Cardiac septum (tissue), 1 donor: ENCODE measurements at regions not wholly inside any gene's neighbourhood (a gene's known extent, or its start where the extent isn't known, plus 50 kb on each side); places are given as distances from the start of the nearest gene placed in this dataset.
"Not testable (repeated sequence)": the region's sequence is repeated elsewhere in the genome, so short reads cannot be mapped to it uniquely, and the experiment has no call there.

Experiments used
- DNase-seq: peaks from one replicate; pipeline ENCODE4 v3.0.0-alpha.2; 2020; ENCODE audit warnings: low spot score
- intact Hi-C: fragments of 100-400 bp; cut with DNase I; formaldehyde crosslinking; loops from one replicate; pipeline ENCODE4 v1.14.0; 2022
- donor health status: DM: no; HTN: no; CAD: no.

GRCh38 chr1:229012823-229013222, 258.1 kb upstream of the RAB4A start:
- DNase-seq: no peak
- intact Hi-C loops: no loop called here

- no peak for DNase-seq
- intact Hi-C loops: no loop called here
These were observed 256.9 kb upstream of the RAB4A start for GRCh38 chr1:229013981-229014380.

DNA sequence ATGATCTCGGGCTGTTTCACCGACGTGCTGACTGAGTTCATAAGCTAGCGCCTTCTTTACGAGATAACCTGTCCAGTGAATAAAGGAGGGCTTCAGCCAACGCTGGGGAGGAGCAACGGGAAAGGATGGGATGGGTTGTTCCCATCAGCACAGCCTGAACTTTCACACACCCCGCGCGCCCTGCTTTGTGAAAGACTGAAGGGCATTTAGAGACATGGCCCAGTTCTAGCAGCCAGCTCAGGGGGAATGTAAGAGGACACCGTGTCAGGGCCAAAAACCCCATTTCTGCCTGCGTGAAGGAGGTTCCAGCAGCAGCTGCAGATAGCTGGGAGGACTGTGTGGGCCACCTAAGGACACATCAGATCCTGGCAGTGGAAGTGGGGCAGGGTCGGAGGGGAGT, 255.1 kb upstream of the RAB4A start:
- intact Hi-C loops: no loop called here
- no peak for DNase-seq

DNA sequence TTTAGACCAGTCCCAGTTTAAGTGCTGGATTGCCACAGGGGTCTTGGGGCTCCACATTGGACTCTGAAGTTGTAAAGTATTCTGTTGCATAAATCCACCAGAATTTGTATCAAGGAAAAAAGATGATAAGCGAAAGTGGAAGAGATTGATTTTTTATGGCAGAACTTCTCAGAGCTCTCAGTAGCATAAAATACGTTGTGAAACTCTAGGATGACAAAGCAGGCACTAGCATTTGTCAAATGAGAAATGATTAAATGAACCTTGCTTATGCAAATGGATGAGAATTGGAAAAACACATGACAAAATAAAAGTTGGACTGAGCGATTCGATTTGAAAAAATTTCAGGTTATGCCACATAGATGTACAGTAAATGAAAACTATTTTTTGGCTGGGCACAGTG, 253.8 kb upstream of the RAB4A start:
- intact Hi-C loops: no loop called here
- DNase-seq: no peak

GRCh38 chr1:229018674-229019295, 252.1 kb upstream of the RAB4A start:
- intact Hi-C loops: no loop called here
- DNase-seq: no peak

DNA sequence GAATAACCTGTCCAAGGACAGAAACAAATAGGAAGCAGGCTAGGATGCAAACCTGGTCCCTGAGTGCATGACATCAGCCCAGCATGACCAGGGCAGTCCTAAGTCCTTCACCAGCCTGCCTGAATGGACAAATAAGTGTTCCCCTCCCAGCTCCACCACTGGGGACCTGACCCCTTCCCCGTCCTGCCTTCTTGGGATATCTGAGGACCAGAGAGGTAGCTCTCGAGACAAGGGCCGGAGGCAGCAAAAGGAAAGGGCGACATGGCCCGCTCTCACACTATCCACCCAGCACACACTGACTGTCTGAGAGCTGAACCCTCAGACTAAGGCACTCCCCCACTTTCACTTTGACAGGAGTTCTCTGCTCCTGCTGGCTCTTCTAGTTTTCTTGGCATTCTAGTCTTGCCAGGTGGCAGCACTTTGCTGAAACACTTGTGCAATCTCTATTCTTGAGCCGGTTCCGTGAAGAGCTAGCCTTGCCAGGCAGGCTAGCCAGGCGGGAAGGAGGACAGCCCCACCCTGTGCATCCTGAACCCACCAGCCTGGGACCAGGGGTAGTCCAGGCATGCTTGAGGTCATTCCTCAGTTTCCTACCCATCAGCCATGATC, 251.1 kb upstream of the RAB4A start:
- DNase-seq: no peak
- intact Hi-C loops: no loop called here

GRCh38 chr1:229021034-229021433, 249.9 kb upstream of the RAB4A start:
- DNase-seq, intact Hi-C loops: not testable (repeated sequence)

DNA sequence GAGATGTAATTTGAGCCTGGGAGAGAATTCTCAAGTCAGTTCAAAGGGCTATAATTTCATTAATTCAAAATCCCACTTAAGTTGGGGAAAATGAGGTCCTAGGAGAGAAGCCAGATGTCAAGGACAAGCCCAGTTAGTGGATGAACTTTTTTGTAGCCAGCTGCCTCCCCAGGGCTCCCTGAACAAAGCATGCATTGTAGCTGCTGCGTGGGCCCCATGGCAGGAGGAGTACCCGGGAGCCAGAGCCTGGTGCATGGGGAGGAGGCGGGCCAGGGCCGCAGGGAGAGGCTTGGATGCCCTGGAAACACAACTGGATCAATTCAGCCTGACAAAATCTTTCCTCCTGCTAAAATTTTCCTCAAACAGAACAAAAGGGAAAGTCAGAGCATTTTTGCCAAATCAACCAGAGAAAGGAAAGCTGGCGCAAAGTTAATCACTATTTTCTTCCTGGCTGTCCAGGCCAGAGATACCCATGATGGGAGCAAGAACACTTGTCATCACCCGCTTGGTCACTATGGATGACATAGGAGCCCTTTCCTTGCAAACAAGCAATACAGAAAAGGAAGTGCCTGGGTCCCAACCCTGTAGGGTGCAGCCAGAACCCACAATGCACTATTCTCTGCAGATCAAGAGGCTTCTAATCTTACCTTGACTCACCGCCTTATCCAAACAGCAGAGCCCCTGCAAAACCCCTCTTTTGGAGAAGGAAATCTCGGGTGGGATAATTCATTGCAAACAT, 248.1 kb upstream of the RAB4A start:
- DNase-seq: no peak
- intact Hi-C loops: no loop called here

- intact Hi-C loops: no loop called here
These were observed 247.1 kb upstream of the RAB4A start for GRCh38 chr1:229023651-229024300.

DNA sequence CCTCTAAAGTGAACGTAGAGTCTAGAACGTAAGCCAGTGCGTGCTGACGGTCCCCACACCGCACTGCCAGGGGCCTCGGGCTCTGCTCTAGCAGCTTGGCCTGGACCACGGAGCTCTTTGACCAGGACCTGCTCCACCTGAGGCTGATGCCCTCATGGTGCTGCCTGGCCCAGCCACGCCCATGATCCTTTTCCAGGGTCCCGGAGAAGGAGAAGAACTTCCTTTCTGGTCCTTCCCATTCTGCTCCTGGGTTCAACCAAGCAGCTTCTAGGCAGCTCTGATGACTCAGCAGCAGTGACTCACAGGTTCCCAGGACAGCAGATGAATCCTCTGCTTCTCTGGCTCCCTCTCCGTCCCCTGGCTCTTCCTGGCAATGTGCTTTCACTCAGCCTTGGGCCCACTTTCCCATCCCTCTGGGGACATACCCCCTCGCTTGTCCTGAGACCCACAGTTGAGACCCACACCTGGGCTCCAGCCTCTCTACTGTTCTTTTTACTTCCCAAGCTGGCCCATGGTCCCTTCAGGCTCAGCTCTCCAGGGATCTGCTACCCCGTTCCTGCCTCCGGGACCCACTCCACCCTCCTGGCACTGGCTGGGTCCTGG, 246.3 kb upstream of the RAB4A start:
- DNase-seq: peak; percentile 91
- intact Hi-C loops: no loop called here

More at GRCh38 chr1:229023651-229024300, 247.1 kb upstream of the RAB4A start:
- no peak for DNase-seq

DNA sequence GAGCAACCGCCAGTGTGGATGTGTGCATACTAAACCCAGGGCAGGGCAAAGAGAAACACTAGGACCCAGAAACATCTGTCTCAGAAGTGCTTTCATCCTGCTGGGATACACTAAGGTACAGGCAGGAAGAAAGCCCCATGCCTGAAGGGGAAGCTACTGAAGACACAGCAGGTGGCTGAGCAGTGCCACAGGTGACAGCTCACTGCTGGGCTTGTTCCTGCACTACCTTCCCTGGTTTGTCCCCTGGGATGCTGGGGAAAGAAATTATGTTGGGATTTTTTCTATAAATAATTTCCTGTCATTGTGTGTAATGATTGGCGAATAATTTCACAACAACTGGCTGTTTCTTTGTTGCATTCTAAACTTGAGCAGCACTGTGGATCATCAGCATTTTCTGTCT, 245.3 kb upstream of the RAB4A start:
- DNase-seq: no peak
- intact Hi-C loops: no loop called here

GRCh38 chr1:229027158-229027557, 243.8 kb upstream of the RAB4A start:
- no peak for DNase-seq
- intact Hi-C loops: no loop called here

GRCh38 chr1:229027622-229028182, 243.2 kb upstream of the RAB4A start:
- DNase-seq: no peak
- intact Hi-C loops: no loop called here

DNA sequence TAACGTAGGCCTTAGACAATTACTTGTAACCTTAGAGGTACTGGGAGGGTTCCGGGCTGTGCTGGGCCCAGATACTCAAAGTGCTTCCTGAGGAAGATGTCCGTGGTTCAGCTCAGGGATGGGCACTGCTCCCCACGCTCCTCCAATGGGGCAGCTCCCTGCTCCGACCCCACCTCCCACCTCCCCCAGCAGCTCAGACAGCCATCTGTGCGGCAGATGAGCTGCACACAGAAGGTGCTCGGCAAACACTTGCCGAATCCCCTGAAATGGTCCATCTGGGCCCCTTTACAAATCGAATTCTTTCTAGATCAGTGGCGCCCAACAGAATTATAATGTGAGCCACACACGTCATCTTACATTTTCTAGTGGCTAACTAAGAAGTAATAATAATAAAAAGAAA, 242.4 kb upstream of the RAB4A start:
- no peak for DNase-seq
- intact Hi-C loops: no loop called here

- DNase-seq: no peak
- intact Hi-C loops: no loop called here
These were observed 241.7 kb upstream of the RAB4A start for GRCh38 chr1:229028987-229029878.

DNA sequence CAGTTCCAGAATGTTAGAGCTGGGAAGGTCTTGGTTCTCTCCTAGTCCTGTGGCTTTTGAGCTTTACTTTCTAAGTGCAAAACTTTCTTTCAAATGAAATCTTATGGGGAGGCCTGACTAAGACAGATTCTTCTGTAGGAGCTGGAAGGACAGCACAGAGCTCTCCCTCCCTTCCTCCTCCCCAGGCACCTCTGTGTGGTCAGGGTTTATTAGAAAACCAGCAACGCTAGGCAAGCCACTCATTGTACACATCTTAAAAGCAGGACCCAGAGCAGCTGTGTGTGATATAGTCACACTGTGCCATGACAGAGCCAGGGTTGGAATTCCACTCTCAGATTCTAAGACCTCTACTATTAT, 241.1 kb upstream of the RAB4A start:
- no peak for DNase-seq
- intact Hi-C loops: no loop called here

- intact Hi-C loops: no loop called here
These were observed 240.3 kb upstream of the RAB4A start for GRCh38 chr1:229030630-229031029.

DNA sequence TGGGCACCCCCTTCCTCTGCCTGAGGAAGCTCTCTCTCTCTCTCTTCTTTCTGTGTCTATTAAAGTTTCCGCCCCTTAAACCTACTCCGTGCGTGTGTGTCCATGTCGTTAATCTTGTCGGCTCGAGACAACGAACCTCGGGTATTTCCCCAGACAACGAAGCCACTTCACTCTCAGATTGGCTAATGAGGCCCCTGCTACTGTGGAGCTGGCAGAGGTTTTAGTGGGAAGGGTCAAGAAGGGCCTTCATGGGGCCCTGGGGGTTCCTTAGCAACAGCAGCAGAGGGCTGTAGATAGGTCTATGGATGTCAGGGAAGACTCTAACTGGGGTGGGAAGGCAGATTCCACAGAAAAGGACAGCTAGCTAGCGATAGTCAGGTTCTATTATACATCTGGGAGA, 239.8 kb upstream of the RAB4A start:
- intact Hi-C loops: no loop called here
- DNase-seq: no peak

More at GRCh38 chr1:229030630-229031029, 240.3 kb upstream of the RAB4A start:
- no peak for DNase-seq
